Mesendoderm (in vitro differentiated cells): ENCODE measurements at regions not wholly inside any gene's neighbourhood (a gene's known extent, or its start where the extent isn't known, plus 50 kb on each side); places are given as distances from the start of the nearest gene placed in this dataset.
"Not testable (repeated sequence)": the region's sequence is repeated elsewhere in the genome, so short reads cannot be mapped to it uniquely, and the experiment has no call there.

Source experiments
- DNase-seq: peaks from one replicate; pipeline ENCODE4 v3.0.0; 2013
- H2AK5ac ChIP-seq: 2 replicates; pipeline ENCODE4 v1.6.1; 2013; ENCODE audit warnings: low read length, inconsistent platforms
- H2BK120ac ChIP-seq: 2 replicates; pipeline ENCODE4 v1.6.1; 2013; ENCODE audit warnings: low read depth, mild to moderate bottlenecking, low read length, moderate library complexity, mixed read lengths
- H2BK15ac ChIP-seq: replicated peaks from 2 replicates; pipeline ENCODE4 v1.6.1; 2013; ENCODE audit warnings: low read depth, mild to moderate bottlenecking, moderate library complexity
- H2BK5ac ChIP-seq: 2 replicates; pipeline ENCODE4 v1.6.1; 2013; ENCODE audit warnings: low read length, inconsistent platforms
- H3K18ac ChIP-seq: 2 replicates; pipeline ENCODE4 v1.6.1; 2013; ENCODE audit warnings: mild to moderate bottlenecking, low read length, mixed read lengths
- H3K23ac ChIP-seq: one replicate; pipeline ENCODE4 v1.6.1; 2013; ENCODE audit warnings: low read length
- H3K27ac ChIP-seq: 2 replicates; pipeline ENCODE4 v1.5.1; 2013; ENCODE audit warnings: low read depth, mild to moderate bottlenecking, inconsistent platforms, low read length, moderate library complexity
- H3K27me3 ChIP-seq: 2 replicates; pipeline ENCODE4 v1.6.1; 2013; ENCODE audit warnings: low read length, control low read depth, mild to moderate bottlenecking, inconsistent platforms; ENCODE audit not compliant: insufficient read depth, poor library complexity
- H3K36me3 ChIP-seq: 2 replicates; pipeline ENCODE4 v1.6.1; 2013; ENCODE audit warnings: low read length, inconsistent platforms; ENCODE audit not compliant: control insufficient read depth, insufficient read depth
- H3K4ac ChIP-seq: one replicate; pipeline ENCODE4 v1.6.1; 2013; ENCODE audit warnings: low read depth, mild to moderate bottlenecking, low read length, moderate library complexity
- H3K4me1 ChIP-seq: 2 replicates; pipeline ENCODE4 v1.6.1; 2013; ENCODE audit warnings: low read depth, low read length, inconsistent platforms; ENCODE audit not compliant: control insufficient read depth
- H3K4me2 ChIP-seq: 2 replicates; pipeline ENCODE4 v1.6.1; 2013; ENCODE audit warnings: low read length
- H3K4me3 ChIP-seq: 2 replicates; pipeline ENCODE4 v1.5.1; 2013; ENCODE audit warnings: mild to moderate bottlenecking, low read length
- H3K56ac ChIP-seq: one replicate; pipeline ENCODE4 v1.6.1; 2013; ENCODE audit warnings: low read length
- H3K79me1 ChIP-seq: 2 replicates; pipeline ENCODE4 v1.6.1; 2013; ENCODE audit warnings: low read length, inconsistent platforms
- H3K79me2 ChIP-seq: 2 replicates; pipeline ENCODE4 v1.6.1; 2013; ENCODE audit warnings: mild to moderate bottlenecking, low read length; ENCODE audit not compliant: control insufficient read depth, insufficient read depth
- H3K9ac ChIP-seq: 2 replicates; pipeline ENCODE4 v1.6.1; 2013; ENCODE audit warnings: low read length, inconsistent platforms
- H4K5ac ChIP-seq: one replicate; pipeline ENCODE4 v1.6.1; 2013; ENCODE audit warnings: low read length
- H4K8ac ChIP-seq: one replicate; pipeline ENCODE4 v1.6.1; 2013; ENCODE audit warnings: low read depth, mild to moderate bottlenecking, control low read depth, low read length, moderate library complexity
- WGBS: extraction: QIAGEN DNeasy Blood & Tissue Kit; methylation state at CpG from one replicate; pipeline ENCODE4 v1.1.7; 2013; ENCODE audit warnings: low lambda C conversion rate, missing lambda C conversion rate; ENCODE audit not compliant: insufficient coverage; ENCODE audit errors: extremely low coverage; 5-methylcytosine and 5-hydroxymethylcytosine counted together

GRCh38 chr7:145729691-145730090, 386.9 kb upstream of the CNTNAP2 start:
- Histone ChIP-seq H3K79me2 (no peaks in the 10 kb centered on the region), H4K8ac (no peak overlapping the region), H3K9ac (no peak overlapping the region), H2BK15ac (no peak overlapping the region), H2BK120ac (no peak overlapping the region), H4K5ac (no peak overlapping the region), H3K56ac (no peak overlapping the region), H3K79me1 (no peaks in the 10 kb centered on the region), H3K23ac (no peak overlapping the region), H3K4me1 (peaks cover 2% of the 10 kb centered on the region), H3K27ac (no peak overlapping the region), H3K4me2 (no peak overlapping the region), H2BK5ac (no peak overlapping the region), H2AK5ac (no peak overlapping the region), H3K4me3 (no peak overlapping the region), H3K18ac (no peak overlapping the region), H3K36me3 (no peaks in the 10 kb centered on the region), H3K4ac (no peak overlapping the region), H3K27me3 (no peaks in the 10 kb centered on the region)
- 100% methylated on average over 2 of the region's 4 CpGs for WGBS
- no peak for DNase-seq

GRCh38 chr7:145718129-145718528, 398.5 kb upstream of the CNTNAP2 start:
- Histone ChIP-seq H3K4me2 (no peak overlapping the region), H3K9ac (no peak overlapping the region), H2BK5ac (no peak overlapping the region), H3K18ac (no peak overlapping the region), H3K27me3 (no peaks in the 10 kb centered on the region), H3K56ac (no peak overlapping the region), H3K79me2 (no peaks in the 10 kb centered on the region), H3K23ac (no peak overlapping the region), H4K8ac (no peak overlapping the region), H3K4ac (no peak overlapping the region), H4K5ac (no peak overlapping the region), H2AK5ac (no peak overlapping the region), H3K27ac (no peak overlapping the region), H3K36me3 (no peaks in the 10 kb centered on the region), H2BK120ac (no peak overlapping the region), H3K4me3 (no peak overlapping the region), H3K79me1 (no peaks in the 10 kb centered on the region), H2BK15ac (no peak overlapping the region), H3K4me1 (no peaks in the 10 kb centered on the region)
- peak; percentile 94 for DNase-seq
- no CpG with 5 or more reads among the region's 2 CpGs for WGBS

GRCh38 chr7:145700488-145700887, 416.1 kb upstream of the CNTNAP2 start:
- no peak overlapping the region for H2AK5ac ChIP-seq
- H3K36me3 ChIP-seq: no peaks in the 10 kb centered on the region
- no peaks in the 10 kb centered on the region for H3K79me1 ChIP-seq
- no peak for DNase-seq
- no peak overlapping the region for H4K8ac ChIP-seq
- H2BK120ac ChIP-seq: no peak overlapping the region
- H3K4me2 ChIP-seq: no peak overlapping the region
- H2BK5ac ChIP-seq: no peak overlapping the region
- no peaks in the 10 kb centered on the region for H3K4me1 ChIP-seq
- H3K27ac ChIP-seq: no peak overlapping the region
- H3K4me3 ChIP-seq: no peak overlapping the region
- H3K4ac ChIP-seq: no peak overlapping the region
- H2BK15ac ChIP-seq: no peak overlapping the region
- no peak overlapping the region for H3K56ac ChIP-seq
- WGBS: no CpG with 5 or more reads among the region's 3 CpGs
- no peak overlapping the region for H3K23ac ChIP-seq
- H3K27me3 ChIP-seq: no peaks in the 10 kb centered on the region
- no peak overlapping the region for H4K5ac ChIP-seq
- H3K18ac ChIP-seq: no peak overlapping the region
- H3K79me2 ChIP-seq: no peaks in the 10 kb centered on the region
- no peak overlapping the region for H3K9ac ChIP-seq

DNA sequence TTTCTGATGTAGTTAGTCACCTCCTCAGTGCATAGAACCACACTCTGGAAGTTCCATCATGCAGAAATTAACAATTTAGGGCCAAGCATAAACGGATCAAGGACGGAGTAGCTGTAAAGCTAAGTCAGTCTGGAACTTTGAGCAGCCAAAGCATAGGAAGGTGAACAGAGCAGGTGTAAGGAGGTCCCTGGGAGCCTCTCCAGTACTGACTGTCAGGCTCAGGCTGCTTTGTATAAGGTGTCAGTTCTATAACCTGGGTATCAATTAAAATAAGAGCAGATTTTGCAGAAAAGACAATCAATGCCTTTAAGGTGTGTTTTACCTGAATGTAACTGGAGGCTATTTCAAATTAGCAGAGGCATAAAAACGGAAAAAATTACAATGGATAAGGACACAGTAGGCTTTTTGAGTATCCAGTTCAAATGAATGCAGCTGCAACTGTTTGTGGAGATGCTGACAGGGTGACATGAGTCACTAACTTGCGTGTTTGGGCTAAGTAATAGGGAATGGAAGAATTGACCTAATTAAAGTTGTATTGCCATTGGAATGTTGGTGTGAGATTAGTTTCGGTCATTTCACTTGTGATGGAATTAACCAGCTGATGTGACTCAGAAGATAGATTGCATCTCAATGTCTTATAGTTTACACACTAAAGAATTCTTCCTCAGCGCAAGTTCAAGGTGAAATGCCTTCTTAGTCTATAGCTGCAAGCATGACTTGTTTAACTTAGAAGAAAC, 417.9 kb upstream of the CNTNAP2 start:
- Histone ChIP-seq H3K27me3 (no peaks in the 10 kb centered on the region), H4K8ac (no peak overlapping the region), H3K4me2 (no peak overlapping the region), H3K4me1 (no peaks in the 10 kb centered on the region), H2BK5ac (no peak overlapping the region), H3K79me2 (no peaks in the 10 kb centered on the region), H2BK120ac (no peak overlapping the region), H4K5ac (no peak overlapping the region), H3K27ac (no peak overlapping the region), H3K23ac (no peak overlapping the region), H3K79me1 (no peaks in the 10 kb centered on the region), H3K18ac (no peak overlapping the region), H3K9ac (no peak overlapping the region), H3K4ac (no peak overlapping the region), H3K56ac (no peak overlapping the region), H2AK5ac (no peak overlapping the region), H2BK15ac (no peak overlapping the region), H3K4me3 (no peak overlapping the region), H3K36me3 (no peaks in the 10 kb centered on the region)
- no CpG with 5 or more reads among the region's 6 CpGs for WGBS
- no peak for DNase-seq

- not testable (repeated sequence) for H3K4me2 ChIP-seq, H3K4ac ChIP-seq, H2BK120ac ChIP-seq, H3K36me3 ChIP-seq, H3K27me3 ChIP-seq, H3K9ac ChIP-seq, H3K4me1 ChIP-seq, H2BK15ac ChIP-seq, H4K8ac ChIP-seq, H3K18ac ChIP-seq, H4K5ac ChIP-seq, DNase-seq, H3K56ac ChIP-seq, H3K4me3 ChIP-seq, H3K79me2 ChIP-seq, H2AK5ac ChIP-seq, H3K23ac ChIP-seq, H3K27ac ChIP-seq, H2BK5ac ChIP-seq, H3K79me1 ChIP-seq
- WGBS: no CpG with 5 or more reads among the region's 49 CpGs
These were observed 419.0 kb upstream of the CNTNAP2 start for GRCh38 chr7:145697412-145698107.

DNA sequence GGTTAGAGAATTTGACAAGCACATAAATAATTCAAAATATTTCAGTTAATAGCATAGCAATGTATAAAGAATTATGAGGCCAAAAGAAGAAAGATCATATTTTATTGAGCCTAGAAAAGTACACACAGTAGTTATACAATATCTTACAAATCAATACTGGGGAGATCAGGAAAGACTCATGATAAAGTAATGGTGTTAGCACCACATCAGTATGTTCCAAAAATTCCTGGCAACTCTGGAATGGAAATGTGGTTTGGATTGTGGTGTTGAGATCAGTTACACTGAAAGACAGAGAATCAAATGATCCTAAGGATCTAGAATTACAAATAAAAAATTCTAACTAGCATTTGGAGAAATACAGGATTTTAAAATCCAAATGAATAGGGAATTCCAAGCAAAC, 420.5 kb upstream of the CNTNAP2 start:
- Histone ChIP-seq H3K4ac (no peak overlapping the region), H3K9ac (no peak overlapping the region), H3K4me1 (no peaks in the 10 kb centered on the region), H2BK120ac (no peak overlapping the region), H3K36me3 (no peaks in the 10 kb centered on the region), H3K79me2 (no peaks in the 10 kb centered on the region), H2AK5ac (no peak overlapping the region), H3K23ac (no peak overlapping the region), H4K8ac (no peak overlapping the region), H3K27ac (no peak overlapping the region), H3K27me3 (no peaks in the 10 kb centered on the region), H3K4me2 (no peak overlapping the region), H4K5ac (no peak overlapping the region), H3K79me1 (no peaks in the 10 kb centered on the region), H3K56ac (no peak overlapping the region), H3K4me3 (no peak overlapping the region), H2BK5ac (no peak overlapping the region), H3K18ac (no peak overlapping the region), H2BK15ac (no peak overlapping the region)
- DNase-seq: no peak
